NCI-H2227 (cell line): ENCODE measurements at regions not wholly inside any gene's neighbourhood (a gene's known extent, or its start where the extent isn't known, plus 50 kb on each side); places are given as distances from the start of the nearest gene placed in this dataset.

Experiments used
- DNase-seq: peaks from one replicate; lab custom pipeline; 2025; ENCODE audit not compliant: unreplicated experiment; lab: John Stamatoyannopoulos, UW

DNA sequence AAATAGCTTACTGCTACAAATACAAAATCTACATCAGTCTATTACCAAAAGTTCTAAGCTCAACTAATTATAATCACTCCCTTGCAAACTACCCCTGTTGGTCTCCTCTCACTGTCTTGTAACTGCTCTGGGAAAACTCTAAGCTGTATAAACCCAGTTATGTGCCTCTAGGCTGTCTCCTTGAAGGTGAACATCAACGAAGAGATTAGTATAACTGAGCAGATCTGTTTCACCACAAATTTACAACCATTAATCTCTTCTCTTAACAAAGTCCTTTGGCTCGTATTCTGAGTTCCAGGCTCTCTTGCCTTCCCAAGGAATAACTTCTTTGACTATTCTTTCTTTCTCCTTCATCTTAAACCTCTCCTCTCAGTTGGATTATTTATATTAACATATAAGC is 84.4 kb upstream of the PRMT6 start:
- DNase-seq: no peak

DNA sequence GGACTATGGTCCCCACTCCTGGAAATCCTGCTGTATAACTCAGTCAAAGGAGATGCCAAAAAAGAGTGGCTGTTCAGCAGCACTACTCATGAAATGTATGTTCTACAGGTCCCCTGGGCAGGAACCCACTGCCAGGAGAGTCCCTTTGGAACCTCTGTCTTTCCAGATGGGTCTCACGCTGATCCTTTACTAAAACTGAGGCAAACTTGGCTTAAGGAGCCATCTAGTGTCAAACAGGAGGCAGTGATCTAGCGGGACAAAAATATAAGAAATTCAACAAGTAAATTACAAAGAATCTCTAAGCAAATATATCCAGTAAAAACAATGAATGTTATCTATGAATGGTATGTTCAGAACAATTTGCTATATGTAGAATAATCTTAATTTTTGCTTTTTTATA is 80.5 kb upstream of the PRMT6 start:
- no peak for DNase-seq

DNA sequence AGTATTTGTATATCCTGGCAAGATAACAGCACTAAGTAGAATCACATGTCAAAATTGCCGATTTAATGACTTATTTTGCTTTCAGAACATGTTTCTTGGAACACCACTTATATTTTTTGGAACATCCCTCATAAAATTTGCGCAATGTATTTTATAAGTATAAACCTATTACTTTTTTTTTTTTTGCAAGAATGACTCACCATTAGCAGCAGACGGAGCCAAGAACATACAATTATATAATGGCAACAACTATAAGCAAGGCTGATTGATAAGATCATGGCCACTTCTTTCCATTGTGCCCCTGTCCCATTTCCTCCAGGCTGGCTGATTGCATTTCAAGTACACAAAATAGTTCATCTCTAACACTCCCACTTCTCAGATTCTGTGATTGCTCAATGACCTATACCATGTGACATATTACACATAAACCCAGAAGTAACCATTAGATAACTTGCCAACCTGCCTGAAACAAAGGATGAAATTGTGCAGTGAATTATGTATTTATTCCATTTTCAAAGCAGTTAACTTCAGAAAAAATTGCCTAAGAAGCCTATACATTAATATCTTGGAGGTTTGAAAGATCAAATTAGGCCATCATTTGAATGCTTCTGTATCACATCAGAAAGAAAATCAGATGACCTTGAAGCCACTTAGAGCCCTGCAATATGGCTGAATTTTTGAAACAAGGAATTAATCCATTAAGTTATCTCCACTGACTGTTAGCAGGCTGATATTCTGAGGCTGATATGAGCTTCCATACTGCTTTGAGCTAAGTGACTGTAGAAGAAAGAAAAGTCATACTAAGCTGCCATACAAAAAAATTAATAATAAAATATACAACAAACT is 77.8 kb upstream of the PRMT6 start:
- no peak for DNase-seq

DNA sequence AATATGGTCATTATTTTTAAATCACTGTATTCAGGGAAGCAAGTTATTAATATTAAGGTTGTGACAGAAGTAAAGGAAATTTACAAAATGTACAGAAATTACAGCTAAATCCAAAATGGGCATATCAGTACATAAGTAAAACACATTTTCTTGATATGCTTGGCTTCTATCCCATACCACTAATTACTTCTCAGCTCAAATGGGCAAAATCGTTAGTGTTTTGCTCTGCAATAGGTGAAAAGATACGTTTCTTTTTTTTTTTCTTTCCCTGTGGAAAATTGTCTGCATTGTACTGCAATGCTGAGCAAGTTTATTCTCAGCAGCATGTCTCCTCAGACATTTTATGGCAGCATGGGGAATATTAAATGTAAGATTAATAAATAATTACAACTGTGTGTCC is 77.1 kb upstream of the PRMT6 start:
- DNase-seq: no peak

DNA sequence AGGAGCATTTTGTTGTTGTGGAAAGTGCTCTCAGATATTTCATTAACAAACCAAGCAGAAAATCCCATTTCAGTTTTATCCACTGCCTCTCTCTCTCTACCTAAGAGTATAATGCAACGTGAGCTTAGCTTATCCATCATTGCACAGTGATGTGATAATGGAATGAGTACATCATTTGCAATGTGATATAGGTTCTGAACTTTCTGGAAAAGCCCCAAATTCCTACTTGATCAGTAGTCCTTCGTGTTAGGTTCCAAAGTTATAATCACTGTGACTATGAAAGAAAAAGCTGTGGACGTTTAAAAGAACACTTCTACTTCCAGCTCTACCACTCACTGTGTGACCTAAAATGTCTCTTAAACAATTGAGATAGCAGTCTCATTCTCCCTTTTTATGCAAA is 76.4 kb upstream of the PRMT6 start:
- no peak for DNase-seq

DNA sequence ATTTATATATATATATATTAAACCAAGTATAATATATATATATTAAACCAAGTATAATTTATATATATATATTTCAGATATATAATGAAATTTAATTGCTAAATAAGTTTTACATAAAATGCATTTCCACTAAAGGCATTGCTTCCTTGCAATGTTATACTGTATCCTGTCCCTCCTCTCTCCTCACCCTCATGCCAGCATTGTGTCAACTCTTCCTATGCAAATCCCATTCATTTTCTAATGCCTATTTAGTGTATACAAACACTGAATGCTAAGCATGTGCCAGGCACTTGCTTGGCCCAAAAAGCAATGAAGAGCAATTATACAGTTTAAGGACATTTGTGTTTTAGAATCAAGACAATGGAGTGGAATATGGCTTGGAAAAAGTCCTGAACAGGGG is 71.7 kb upstream of the PRMT6 start:
- DNase-seq: no peak

DNA sequence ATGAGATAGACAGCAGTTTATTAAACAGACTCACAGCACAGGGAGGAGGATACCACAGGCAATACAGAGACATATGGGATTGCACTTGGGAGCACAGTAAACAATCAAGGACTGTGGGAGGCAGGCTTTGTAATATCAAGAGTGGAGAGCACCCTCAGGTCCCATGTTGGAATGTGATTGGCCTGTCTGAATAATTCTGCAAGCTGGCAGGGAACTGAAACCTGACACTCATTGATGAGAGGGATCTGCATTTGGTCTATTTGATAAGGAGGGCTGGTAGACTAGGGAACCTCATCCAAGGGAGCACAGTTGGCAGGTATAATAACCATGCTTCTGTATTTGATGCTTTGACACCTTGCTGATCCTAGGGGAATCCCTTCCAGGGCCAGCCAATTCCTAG is 69.9 kb upstream of the PRMT6 start:
- no peak for DNase-seq

DNA sequence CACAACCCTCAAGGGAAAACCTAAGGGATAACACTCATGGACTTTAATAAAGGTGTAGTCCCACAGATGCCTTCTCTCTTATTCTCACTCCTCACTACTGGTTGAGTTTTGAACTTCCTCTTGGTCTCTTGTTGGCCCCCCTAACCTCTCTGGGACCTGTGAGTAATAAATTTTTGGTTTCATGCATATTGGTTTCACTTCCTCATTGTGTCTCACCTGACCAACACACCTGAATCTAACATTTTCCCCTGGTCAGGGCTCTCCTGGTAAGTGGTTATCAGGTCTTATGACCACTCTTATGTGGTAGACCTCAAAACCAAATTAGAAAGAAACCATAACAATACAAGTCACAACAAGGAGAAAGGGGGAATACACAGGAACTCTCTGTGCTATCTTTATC is 60.5 kb upstream of the PRMT6 start:
- DNase-seq: no peak

DNA sequence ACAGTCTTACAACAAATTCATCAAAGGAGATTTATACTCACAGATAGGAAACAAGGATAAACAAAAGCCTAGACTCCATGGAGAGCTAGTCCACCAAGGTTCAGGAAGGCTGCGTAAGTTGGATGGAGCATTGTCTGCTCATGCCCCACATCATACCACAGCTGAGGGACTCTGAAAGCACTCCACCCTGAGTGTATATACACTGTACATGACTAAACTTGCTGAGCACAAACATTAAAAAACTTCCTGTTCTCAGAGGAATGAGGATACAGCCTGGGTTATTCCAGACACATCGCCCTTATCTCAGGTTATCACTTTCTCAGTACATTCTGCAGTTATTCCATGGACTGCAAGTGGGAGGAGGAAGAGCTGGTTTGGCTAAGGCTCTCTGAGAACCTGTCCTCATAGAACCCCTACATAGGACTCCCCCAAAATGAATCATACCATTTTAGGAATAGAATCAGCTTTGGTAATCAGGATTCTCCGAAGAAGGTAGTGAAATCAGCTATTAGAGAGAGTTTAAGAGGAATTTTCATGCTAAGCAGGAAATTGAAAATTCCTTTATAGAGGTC is 58.0 kb upstream of the PRMT6 start:
- DNase-seq: no peak

DNA sequence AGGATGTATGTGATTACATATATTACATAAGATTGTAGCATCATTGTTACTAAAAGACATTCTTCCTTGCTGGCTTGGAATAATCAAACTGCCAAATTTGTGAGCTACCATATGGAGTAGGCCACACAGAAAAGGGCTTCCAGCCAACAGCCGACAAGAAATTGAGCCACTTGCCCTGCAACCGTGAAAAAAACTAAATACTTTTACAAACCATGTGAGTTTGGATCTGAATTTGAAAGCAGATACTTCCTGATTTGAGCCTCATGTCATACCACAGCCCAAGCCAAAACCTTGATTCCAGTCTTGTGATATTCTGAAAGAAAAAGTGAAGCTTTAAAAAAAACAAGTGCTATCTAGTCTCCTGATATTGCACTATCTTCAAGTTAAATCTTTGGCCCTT is 55.6 kb upstream of the PRMT6 start:
- DNase-seq: no peak

DNA sequence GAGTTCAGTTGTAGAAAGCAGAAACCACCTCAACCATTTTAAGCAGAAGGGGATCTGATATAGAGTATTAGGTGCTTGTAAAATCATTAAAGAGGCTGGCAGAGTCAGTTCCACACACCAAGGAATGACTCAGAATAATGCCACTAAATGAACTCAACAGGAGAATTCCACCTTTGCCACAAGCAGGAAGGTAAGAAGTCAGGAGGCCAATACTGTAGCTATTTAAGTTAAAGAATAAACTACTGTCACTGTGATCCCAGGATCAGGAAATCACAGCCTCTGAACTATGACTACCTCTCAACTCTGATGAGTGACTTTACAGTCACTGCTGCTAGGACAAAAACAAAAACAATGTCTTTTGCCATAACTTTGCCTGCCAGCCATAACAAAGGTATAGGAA is 52.5 kb upstream of the PRMT6 start:
- no peak for DNase-seq

DNA sequence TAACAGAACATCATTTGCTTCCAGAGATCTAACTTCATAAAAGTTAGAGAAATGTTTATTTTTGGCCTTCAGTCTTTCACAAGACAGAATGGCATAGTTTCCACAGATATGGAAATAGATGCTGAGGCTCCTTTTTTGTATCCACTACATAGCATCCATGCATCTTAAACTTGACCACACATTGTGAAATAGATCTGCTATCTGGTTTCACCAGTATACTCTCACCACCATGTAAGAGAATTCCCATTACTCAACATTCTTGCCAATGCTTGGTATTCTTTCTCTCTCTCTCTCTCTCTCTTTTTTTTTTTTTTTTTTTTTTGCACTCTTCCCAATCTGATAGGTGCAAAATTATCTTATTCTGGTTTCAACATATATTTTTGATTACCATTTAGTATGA is 52.1 kb upstream of the PRMT6 start:
- no peak for DNase-seq
